SH-SY5Y (cell line): ENCODE measurements at regions not wholly inside any gene's neighbourhood (a gene's known extent, or its start where the extent isn't known, plus 50 kb on each side); places are given as distances from the start of the nearest gene placed in this dataset.

ENCODE experiments used
- GATA2 ChIP-seq: IDR thresholded peaks from 2 replicates; pipeline ENCODE4 v1.6.1; 2011; ENCODE audit warnings: mild to moderate bottlenecking, low read depth, low read length
- GATA3 ChIP-seq: IDR thresholded peaks from 2 replicates; pipeline ENCODE4 v1.6.1; 2011; ENCODE audit warnings: low read depth, mild to moderate bottlenecking, low read length, moderate library complexity

DNA sequence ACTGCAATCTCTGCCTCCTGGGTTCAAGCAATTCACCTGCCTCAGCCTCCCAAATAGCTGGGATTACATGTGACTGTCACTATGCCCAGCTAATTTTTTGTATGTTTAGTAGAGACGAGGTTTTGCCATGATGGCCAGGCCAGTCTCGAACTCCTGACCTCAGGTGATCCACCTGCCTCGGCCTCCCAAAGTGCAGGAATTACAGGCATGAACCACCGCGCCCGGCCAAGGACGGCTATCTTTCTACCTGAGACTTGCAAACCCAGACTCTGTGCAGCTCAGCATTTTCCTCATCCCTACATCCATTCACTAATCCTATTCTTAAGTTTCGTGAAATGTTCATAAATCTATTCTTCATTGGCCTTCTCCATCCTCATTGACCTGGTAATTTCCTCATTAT lies 330.0 kb downstream of the ANTXR2 start:
- no peak for TF ChIP-seq GATA3
- no peak for TF ChIP-seq GATA2
